SU-DHL-6 (cell line): ENCODE measurements at regions not wholly inside any gene's neighbourhood (a gene's known extent, or its start where the extent isn't known, plus 50 kb on each side); places are given as distances from the start of the nearest gene placed in this dataset.

Experiments used
- H2AFZ ChIP-seq: fragments of 200-600 bp; sonication (generic); 2 replicates; pipeline ENCODE4 v1.6.1; 2014; ENCODE audit warnings: low read depth, mild to moderate bottlenecking, moderate library complexity, mixed read lengths, antibody characterized with exemption, low read length; ENCODE audit not compliant: severe bottlenecking
- H3F3A ChIP-seq: fragments of 200-600 bp; shearing (Covaris generic); 2 replicates; pipeline ENCODE4 v1.6.0; 2016; ENCODE audit warnings: antibody characterized with exemption, mild to moderate bottlenecking; ENCODE audit not compliant: insufficient read depth
- H3K27ac ChIP-seq: fragments of 200-600 bp; sonication (generic); 2 replicates; pipeline ENCODE4 v1.5.1; 2016; ENCODE audit warnings: low read depth, mild to moderate bottlenecking, low read length, moderate library complexity, mixed read lengths
- H3K27me3 ChIP-seq: fragments of 200-600 bp; sonication (generic), shearing (Covaris generic); 2 replicates; pipeline ENCODE4 v1.6.0; 2014; ENCODE audit warnings: mild to moderate bottlenecking, low read length
- H3K36me3 ChIP-seq: fragments of 200-600 bp; sonication (generic); 2 replicates; pipeline ENCODE4 v1.6.1; 2014; ENCODE audit warnings: mild to moderate bottlenecking, low read length, mixed read lengths
- H3K4me2 ChIP-seq: fragments of 300-600, 200-600 bp; shearing (Covaris generic), sonication (generic); 2 replicates; pipeline ENCODE4 v1.6.0; 2014; ENCODE audit warnings: low read length, low read depth, mild to moderate bottlenecking; ENCODE audit not compliant: poor library complexity, severe bottlenecking
- H3K4me3 ChIP-seq: fragments of 200-600 bp; sonication (generic); 2 replicates; pipeline ENCODE4 v1.5.1; 2014; ENCODE audit warnings: antibody characterized with exemption, low read length, mild to moderate bottlenecking, mixed read lengths; ENCODE audit not compliant: insufficient read depth, poor library complexity, severe bottlenecking
- H3K79me2 ChIP-seq: fragments of 200-600 bp; sonication (generic); 2 replicates; pipeline ENCODE4 v1.6.1; 2014; ENCODE audit warnings: mild to moderate bottlenecking, low read length, moderate library complexity; ENCODE audit not compliant: insufficient read depth
- H3K9ac ChIP-seq: fragments of 200-600 bp; sonication (generic); 2 replicates; pipeline ENCODE4 v1.7.0; 2014; ENCODE audit warnings: mild to moderate bottlenecking, low read length
- H3K9me2 ChIP-seq: fragments of 200-600 bp; sonication (generic); replicated peaks from 2 replicates; pipeline ENCODE4 v1.6.1; 2014; ENCODE audit warnings: low read length; ENCODE audit not compliant: insufficient read depth
- H3K9me3 ChIP-seq: fragments of 200-600 bp; sonication (generic); 2 replicates; pipeline ENCODE4 v1.6.1; 2014; ENCODE audit warnings: low read length, mixed read lengths; ENCODE audit not compliant: insufficient read depth
- H4K20me1 ChIP-seq: fragments of 200-600 bp; sonication (generic); 2 replicates; pipeline ENCODE4 v1.6.1; 2014; ENCODE audit warnings: low read depth, mild to moderate bottlenecking, antibody characterized with exemption, low read length, moderate library complexity, mixed read lengths
- EZH2phosphoT487 ChIP-seq: fragments of 200-600 bp; sonication (generic), shearing (Covaris generic); conservative IDR thresholded peaks from 2 replicates; pipeline ENCODE4 v1.6.1; 2018; ENCODE audit warnings: mild to moderate bottlenecking, antibody characterized with exemption, low read length, moderate library complexity, mixed read lengths
- TF ChIP-seq, protein P1 (sequence below): fragments of 200-600 bp; sonication (generic); IDR thresholded peaks from one replicate; pipeline ENCODE4 v1.5.1; 2017; ENCODE audit warnings: antibody characterized with exemption, mild to moderate bottlenecking, low read length, moderate library complexity; ENCODE audit not compliant: insufficient read depth, poor library complexity, severe bottlenecking

GRCh38 chr9:129397335-129397734 is 219.3 kb upstream of the IER5L start:
- no peak overlapping the region for H3K4me3 ChIP-seq
- TF ChIP-seq, protein P1, sequence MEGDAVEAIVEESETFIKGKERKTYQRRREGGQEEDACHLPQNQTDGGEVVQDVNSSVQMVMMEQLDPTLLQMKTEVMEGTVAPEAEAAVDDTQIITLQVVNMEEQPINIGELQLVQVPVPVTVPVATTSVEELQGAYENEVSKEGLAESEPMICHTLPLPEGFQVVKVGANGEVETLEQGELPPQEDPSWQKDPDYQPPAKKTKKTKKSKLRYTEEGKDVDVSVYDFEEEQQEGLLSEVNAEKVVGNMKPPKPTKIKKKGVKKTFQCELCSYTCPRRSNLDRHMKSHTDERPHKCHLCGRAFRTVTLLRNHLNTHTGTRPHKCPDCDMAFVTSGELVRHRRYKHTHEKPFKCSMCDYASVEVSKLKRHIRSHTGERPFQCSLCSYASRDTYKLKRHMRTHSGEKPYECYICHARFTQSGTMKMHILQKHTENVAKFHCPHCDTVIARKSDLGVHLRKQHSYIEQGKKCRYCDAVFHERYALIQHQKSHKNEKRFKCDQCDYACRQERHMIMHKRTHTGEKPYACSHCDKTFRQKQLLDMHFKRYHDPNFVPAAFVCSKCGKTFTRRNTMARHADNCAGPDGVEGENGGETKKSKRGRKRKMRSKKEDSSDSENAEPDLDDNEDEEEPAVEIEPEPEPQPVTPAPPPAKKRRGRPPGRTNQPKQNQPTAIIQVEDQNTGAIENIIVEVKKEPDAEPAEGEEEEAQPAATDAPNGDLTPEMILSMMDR: no peak
- no peak for TF ChIP-seq EZH2phosphoT487
- no peaks in the 10 kb centered on the region for H3K79me2 ChIP-seq

DNA sequence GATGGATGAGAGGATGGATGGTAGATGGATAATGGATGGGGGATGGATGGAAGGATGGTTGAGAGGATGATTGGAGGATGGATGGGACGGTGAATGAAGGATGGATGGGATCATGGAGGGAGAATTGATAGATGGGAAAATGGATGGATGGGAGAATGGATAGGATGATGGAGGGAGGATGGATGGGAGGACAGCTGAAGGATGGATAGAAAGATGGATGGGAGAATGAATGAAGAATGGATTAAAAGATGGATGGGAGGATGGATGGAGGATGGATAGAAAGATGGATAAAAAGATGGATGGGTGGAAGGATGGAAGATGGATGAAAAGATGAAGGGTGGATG is 218.3 kb upstream of the IER5L start:
- Histone ChIP-seq H3K9me2 (no peaks in the 10 kb centered on the region), H3K9me3 (no peaks in the 10 kb centered on the region), H3K79me2 (no peaks in the 10 kb centered on the region), H3K9ac (no peak overlapping the region), H3F3A (no peaks in the 10 kb centered on the region), H3K27ac (no peak overlapping the region), H2AFZ (no peak overlapping the region), H3K27me3 (no peaks in the 10 kb centered on the region), H3K36me3 (no peaks in the 10 kb centered on the region), H3K4me2 (no peak overlapping the region), H4K20me1 (no peaks in the 10 kb centered on the region), H3K4me3 (no peak overlapping the region)
- TF ChIP-seq EZH2phosphoT487: no peak
- TF ChIP-seq, protein P1: no peak

More at GRCh38 chr9:129397335-129397734, 219.3 kb upstream of the IER5L start:
- no peaks in the 10 kb centered on the region for H3K36me3 ChIP-seq
- no peak overlapping the region for H2AFZ ChIP-seq
- no peaks in the 10 kb centered on the region for H3K27me3 ChIP-seq
- H3K9me3 ChIP-seq: no peaks in the 10 kb centered on the region
- no peak overlapping the region for H3K9ac ChIP-seq
- H3K27ac ChIP-seq: no peak overlapping the region
- H3F3A ChIP-seq: no peaks in the 10 kb centered on the region
- no peaks in the 10 kb centered on the region for H3K9me2 ChIP-seq
- H4K20me1 ChIP-seq: no peaks in the 10 kb centered on the region
- no peak overlapping the region for H3K4me2 ChIP-seq

DNA sequence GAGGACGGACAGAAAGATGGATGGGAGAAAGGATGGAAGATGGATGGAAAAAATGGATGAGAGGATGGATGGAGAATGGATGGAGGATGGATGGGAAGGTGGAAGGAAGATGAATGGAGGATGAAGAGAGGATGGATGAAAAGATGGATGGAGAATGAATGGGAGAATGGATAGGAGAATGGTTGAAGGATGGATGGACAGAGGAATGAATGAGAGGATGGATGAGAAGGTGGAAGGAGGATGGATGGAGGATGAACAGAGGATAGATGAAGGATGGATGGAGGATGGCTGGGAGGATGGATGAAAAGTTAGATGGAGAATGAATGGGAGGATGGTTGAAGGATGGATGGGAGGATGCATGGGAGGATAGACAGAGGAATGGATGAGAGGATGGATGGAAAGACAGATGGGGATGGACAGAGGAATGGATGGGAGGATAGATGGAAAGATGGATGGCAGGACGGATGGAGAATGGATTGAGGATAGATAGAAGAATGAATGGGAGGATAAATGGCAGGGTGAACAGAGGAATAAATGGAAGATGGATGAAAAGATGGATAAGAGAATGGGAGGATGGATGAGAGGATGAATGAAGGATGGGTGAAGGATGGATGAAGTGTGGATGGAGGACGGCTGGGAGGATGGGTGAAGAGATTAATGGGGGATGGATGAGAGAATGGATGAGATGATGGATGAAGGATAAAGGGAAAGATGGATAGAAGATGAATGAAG is 217.7 kb upstream of the IER5L start:
- H3K4me3 ChIP-seq: no peak overlapping the region
- H3F3A ChIP-seq: no peaks in the 10 kb centered on the region
- H3K9ac ChIP-seq: no peak overlapping the region
- H4K20me1 ChIP-seq: no peaks in the 10 kb centered on the region
- no peaks in the 10 kb centered on the region for H3K27me3 ChIP-seq
- no peaks in the 10 kb centered on the region for H3K36me3 ChIP-seq
- H3K4me2 ChIP-seq: no peak overlapping the region
- H2AFZ ChIP-seq: no peak overlapping the region
- H3K27ac ChIP-seq: no peak overlapping the region
- H3K9me3 ChIP-seq: no peaks in the 10 kb centered on the region
- H3K79me2 ChIP-seq: no peaks in the 10 kb centered on the region
- no peaks in the 10 kb centered on the region for H3K9me2 ChIP-seq
- no peak for TF ChIP-seq EZH2phosphoT487
- TF ChIP-seq, protein P1: no peak
